ENCODE measurements at regions not wholly inside any gene's neighbourhood (a gene's known extent, or its start where the extent isn't known, plus 50 kb on each side); places are given as distances from the start of the nearest gene placed in this dataset.

DNA sequence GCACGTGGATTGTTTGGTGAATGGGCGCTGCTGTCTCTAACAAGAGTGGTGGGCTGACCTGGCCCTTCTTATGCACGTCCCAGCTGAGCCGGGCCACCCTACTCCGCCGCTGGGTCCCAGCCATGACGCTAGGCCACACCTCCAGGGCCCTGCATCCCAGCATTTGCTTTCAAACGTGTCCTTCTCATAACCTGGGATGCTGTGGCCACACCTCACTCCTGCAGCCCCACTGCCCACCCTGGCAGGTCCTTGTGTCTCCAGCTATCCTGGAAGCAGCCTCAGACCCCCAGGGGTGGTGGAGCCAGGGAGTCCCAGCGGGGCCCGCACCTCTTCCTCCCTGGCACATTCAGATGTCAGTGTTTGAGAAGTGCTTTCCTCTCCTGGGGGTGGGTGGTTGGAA, 168.6 kb downstream of the IRF8 start:
- Histone ChIP-seq H3K36me3 (no peaks in the 10 kb centered on the region), H3K4me3 (no peak overlapping the region), H3K27me3 (peaks cover 42% of the 10 kb centered on the region), H3K4me1 (no peaks in the 10 kb centered on the region), H3K9me3 (no peaks in the 10 kb centered on the region), H3K27ac (no peak overlapping the region)
- TF ChIP-seq, protein P1, sequence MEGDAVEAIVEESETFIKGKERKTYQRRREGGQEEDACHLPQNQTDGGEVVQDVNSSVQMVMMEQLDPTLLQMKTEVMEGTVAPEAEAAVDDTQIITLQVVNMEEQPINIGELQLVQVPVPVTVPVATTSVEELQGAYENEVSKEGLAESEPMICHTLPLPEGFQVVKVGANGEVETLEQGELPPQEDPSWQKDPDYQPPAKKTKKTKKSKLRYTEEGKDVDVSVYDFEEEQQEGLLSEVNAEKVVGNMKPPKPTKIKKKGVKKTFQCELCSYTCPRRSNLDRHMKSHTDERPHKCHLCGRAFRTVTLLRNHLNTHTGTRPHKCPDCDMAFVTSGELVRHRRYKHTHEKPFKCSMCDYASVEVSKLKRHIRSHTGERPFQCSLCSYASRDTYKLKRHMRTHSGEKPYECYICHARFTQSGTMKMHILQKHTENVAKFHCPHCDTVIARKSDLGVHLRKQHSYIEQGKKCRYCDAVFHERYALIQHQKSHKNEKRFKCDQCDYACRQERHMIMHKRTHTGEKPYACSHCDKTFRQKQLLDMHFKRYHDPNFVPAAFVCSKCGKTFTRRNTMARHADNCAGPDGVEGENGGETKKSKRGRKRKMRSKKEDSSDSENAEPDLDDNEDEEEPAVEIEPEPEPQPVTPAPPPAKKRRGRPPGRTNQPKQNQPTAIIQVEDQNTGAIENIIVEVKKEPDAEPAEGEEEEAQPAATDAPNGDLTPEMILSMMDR (IDR thresholded peaks at IDR 0.05), result no peak
- TF ChIP-seq POLR2A (IDR thresholded peaks at IDR 0.05), result no peak
- no peak for TF ChIP-seq EP300 (IDR thresholded peaks at IDR 0.05)
- no peak for DNase-seq (ENCODE audit: low spot score in 2 of 2)
- WGBS, result 96% methylated on average over 8 of the region's 10 CpGs

DNA sequence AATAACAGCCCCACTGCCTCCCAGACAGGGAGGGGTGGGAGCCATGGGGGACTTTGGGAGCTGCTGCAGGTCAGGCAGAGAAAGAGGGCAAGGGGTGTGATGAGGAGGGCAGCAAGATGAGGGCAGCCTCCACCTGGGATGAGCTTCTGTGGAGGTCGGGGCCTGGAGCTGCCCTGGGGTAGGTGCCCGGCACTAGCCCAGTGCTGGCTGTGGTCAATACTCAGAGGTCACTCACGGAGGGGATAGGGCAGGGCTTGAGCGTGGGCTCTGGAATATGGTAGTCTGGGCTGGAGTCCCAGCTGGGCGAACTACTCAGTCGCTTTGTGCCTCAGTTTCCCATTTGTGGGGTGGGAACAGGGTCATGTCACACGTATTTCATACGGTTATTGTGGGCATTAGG, 169.0 kb downstream of the IRF8 start:
- TF ChIP-seq POLR2A (IDR thresholded peaks at IDR 0.05) (no peak), POLR2AphosphoS5 (IDR thresholded peaks at IDR 0.05) (no peak), EP300 (IDR thresholded peaks at IDR 0.05) (no peak)
- TF ChIP-seq, protein P1 (IDR thresholded peaks at IDR 0.05), result no peak
- Histone ChIP-seq H3K27me3 (peaks cover 40% of the 10 kb centered on the region), H3K4me3 (no peak overlapping the region), H3K36me3 (no peaks in the 10 kb centered on the region), H3K4me1 (no peaks in the 10 kb centered on the region), H3K27ac (no peak overlapping the region), H3K9me3 (no peaks in the 10 kb centered on the region)
- WGBS, result 100% methylated on average over 7 of the region's 8 CpGs
- DNase-seq (ENCODE audit: low spot score in 2 of 2), result no peak

DNA sequence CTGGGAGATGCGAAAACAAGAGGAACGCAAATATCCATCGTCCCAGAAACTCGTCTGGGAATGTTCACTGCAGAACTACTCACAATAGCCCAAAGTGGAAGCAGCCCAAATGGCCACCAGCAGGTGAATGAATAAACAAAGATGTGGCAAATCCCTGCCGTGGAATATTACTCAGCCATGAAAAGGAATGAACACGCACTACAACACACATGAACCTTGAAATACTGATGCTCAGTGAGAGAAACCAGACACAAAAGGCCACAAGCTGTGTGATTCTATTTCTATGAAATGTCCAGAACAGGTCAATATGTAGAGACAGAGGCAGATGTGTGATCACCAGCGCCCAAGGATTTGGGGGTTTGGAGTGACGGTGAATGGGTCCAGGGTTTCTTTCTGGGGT, 169.8 kb downstream of the IRF8 start:
- Histone ChIP-seq H3K9me3 (no peaks in the 10 kb centered on the region), H3K4me3 (no peak overlapping the region), H3K27me3 (peaks cover 45% of the 10 kb centered on the region), H3K27ac (no peak overlapping the region), H3K36me3 (no peaks in the 10 kb centered on the region), H3K4me1 (no peaks in the 10 kb centered on the region)
- no peak for TF ChIP-seq POLR2AphosphoS5 (IDR thresholded peaks at IDR 0.05)
- TF ChIP-seq POLR2A (IDR thresholded peaks at IDR 0.05), result no peak
- TF ChIP-seq, protein P1 (IDR thresholded peaks at IDR 0.05), result no peak
- no peak for TF ChIP-seq EP300 (IDR thresholded peaks at IDR 0.05)
- DNase-seq (ENCODE audit: low spot score in 2 of 2), result no peak
- WGBS, result 90% methylated on average over 8 of the region's 8 CpGs

DNA sequence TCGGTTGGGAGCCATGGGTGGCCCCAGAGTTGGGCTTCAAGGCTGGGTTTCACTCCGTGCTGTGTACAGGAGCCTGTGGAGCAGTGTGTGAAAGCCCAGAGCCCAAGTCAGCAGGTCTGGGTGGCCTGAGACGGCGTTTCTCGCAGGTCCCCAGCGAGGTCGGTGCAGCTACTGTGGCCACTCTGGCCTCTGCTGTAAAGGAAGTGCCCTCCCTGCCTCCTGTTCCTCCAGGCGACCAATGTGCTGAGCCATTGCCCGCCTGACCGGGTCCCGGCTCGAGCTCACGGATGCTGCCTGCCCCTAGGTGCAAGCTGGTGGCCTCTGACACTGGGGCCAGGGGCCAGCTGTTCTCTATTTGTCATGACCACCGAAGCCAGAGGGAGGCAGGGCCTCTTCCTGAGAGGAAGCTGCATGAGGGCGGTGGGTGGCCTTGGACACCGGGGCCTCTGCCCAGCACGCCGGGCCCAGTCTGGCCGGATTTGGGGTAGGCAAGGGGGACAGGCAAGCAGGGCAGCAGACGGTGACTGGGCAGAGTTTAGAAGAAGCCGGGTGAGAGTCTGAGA, 170.9 kb downstream of the IRF8 start:
- no peaks in the 10 kb centered on the region for H3K9me3 ChIP-seq
- H3K27me3 ChIP-seq, result peaks cover 53% of the 10 kb centered on the region
- TF ChIP-seq, protein P1 (IDR thresholded peaks at IDR 0.05), result no peak
- TF ChIP-seq POLR2A (IDR thresholded peaks at IDR 0.05), result no peak
- no peaks in the 10 kb centered on the region for H3K4me1 ChIP-seq
- DNase-seq (ENCODE audit: low spot score in 2 of 2), result no peak
- no peak overlapping the region for H3K27ac ChIP-seq
- WGBS, result 82% methylated on average over 6 of the region's 21 CpGs
- no peaks in the 10 kb centered on the region for H3K36me3 ChIP-seq
- no peak overlapping the region for H3K4me3 ChIP-seq

DNA sequence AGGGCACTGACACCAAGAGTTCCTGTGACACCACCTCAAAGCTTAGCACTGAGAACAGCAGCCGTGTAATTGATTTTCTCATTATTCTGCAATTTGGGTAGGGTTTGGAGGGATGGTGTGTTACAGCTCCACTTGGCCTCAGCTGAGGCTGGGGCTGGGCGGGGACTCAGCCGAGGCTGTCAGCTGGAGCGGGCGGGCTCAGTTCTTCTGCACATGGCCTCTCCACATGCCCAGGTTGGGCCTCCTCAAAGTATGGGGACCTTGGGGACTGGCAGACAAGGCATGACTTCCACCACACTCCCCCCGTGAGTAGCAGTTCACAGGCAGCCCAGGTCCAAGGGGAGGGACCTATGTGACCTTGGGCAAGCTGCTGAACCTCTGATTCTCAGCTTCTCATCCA, 171.5 kb downstream of the IRF8 start:
- no peak for DNase-seq (ENCODE audit: low spot score in 2 of 2)
- Histone ChIP-seq H3K4me1 (no peaks in the 10 kb centered on the region), H3K36me3 (no peaks in the 10 kb centered on the region), H3K27me3 (peaks cover 58% of the 10 kb centered on the region), H3K4me3 (no peak overlapping the region), H3K9me3 (no peaks in the 10 kb centered on the region), H3K27ac (no peak overlapping the region)
- WGBS, result 55% methylated on average over 4 of the region's 6 CpGs
- TF ChIP-seq POLR2AphosphoS5 (IDR thresholded peaks at IDR 0.05) (no peak), POLR2A (IDR thresholded peaks at IDR 0.05) (no peak)

DNA sequence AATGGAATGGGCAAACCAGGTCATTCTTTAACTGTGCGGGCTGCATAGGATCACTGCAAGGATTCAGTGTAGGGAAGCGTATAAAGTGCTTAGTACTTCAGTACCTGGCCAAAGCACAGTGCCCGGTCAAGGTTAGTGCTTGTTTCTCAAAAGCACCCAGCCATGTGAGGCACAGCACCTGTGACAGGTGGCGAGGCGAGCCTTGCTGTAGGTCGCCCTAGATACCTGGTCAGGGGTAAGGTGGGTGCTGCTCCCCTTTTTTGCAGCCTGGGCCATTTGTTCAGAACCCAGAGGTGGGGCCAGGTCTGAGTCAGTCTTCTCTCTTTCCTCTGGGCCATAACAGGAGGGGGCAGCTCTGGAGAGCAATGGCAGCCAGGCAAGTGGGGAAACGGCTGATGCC, 172.0 kb downstream of the IRF8 start:
- WGBS, result 86% methylated on average over 3 of the region's 7 CpGs
- TF ChIP-seq EP300 (IDR thresholded peaks at IDR 0.05), result no peak
- no peak for TF ChIP-seq POLR2A (IDR thresholded peaks at IDR 0.05)
- TF ChIP-seq, protein P1 (IDR thresholded peaks at IDR 0.05), result no peak
- TF ChIP-seq POLR2AphosphoS5 (IDR thresholded peaks at IDR 0.05), result no peak
- H3K36me3 ChIP-seq, result no peaks in the 10 kb centered on the region
- peaks cover 63% of the 10 kb centered on the region for H3K27me3 ChIP-seq
- H3K4me3 ChIP-seq, result no peak overlapping the region
- no peaks in the 10 kb centered on the region for H3K4me1 ChIP-seq
- no peak overlapping the region for H3K27ac ChIP-seq
- no peaks in the 10 kb centered on the region for H3K9me3 ChIP-seq
- DNase-seq (ENCODE audit: low spot score in 2 of 2), result no peak
